ENCODE measurements at regions not wholly inside any gene's neighbourhood (a gene's known extent, or its start where the extent isn't known, plus 50 kb on each side); places are given as distances from the start of the nearest gene placed in this dataset.

DNA sequence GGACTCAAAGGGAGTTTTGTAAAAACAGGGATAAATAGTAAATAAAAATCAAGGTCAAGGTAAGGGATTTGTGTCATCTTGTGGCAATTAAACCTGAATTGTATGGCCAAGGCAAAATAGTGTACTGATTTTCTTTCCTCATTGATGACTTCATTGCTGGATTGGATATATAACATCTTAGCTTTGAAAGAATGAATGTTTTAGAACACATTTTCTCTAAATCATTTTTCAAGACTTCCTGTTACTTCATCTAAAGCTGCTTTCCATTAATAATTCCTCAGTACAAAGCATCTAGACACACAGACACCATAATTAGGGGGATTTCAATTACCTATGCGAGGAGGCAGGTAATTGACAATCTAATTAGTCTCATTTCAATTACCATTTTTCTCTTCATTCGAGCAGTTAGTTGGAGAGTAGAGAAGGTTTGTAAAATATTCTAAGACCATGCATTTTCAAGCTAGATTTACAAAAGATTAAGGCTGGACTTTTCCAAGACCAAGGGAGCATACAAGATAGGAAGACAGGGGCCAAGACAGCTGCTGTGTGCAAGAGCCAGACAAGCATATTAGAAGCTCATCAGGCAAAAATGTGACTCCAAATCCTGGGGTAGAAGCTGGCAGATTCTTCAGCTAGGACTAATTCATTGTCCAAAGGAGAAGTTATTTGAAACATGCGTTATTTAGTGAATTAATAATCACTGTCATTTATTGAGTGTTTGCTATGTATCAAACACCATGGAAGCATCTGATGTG lies 253.6 kb downstream of the EPHA4 start:
- Histone ChIP-seq H3K4me1 (ENCODE audit: control insufficient read depth, insufficient read depth, low read length, poor library complexity, severe bottlenecking) (no peaks in the 10 kb centered on the region), H3K36me3 (ENCODE audit: control insufficient read depth, insufficient read depth, low read length) (no peaks in the 10 kb centered on the region), H3K9me3 (ENCODE audit: control insufficient read depth, low read length) (no peaks in the 10 kb centered on the region), H3K4me3 (ENCODE audit: extremely low read depth, insufficient read depth, low read length, poor library complexity, severe bottlenecking) (no peak overlapping the region), H3K27ac (ENCODE audit: low read depth, low read length, severe bottlenecking) (no peak overlapping the region)
- WGBS, 2 experiments (ENCODE audit: insufficient coverage in 2 of 2), result no CpG with 5 or more reads among the region's 3 CpGs

DNA sequence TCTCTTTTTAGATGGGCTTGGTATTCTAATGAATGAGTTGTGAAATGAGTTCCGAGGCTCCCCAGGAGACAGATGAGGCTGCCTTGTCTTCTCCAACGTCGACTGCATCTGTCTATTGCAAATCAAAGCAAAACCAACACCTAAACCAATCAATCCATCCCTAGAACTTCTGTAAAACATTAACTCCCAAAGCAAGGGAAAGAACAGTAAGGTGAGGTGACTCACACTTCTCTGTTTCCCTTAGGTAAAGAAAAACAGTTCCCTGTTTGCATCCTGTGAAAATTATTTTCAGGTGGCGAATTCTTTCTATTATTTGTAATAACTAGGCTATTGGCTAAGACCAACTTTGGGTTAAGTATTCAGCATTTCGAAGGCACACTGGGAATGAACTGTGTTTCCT lies 249.4 kb downstream of the EPHA4 start:
- 80 to 86% methylated on average over 1 of the region's 5 CpGs for WGBS, 2 experiments (ENCODE audit: insufficient coverage in 2 of 2)
- H3K4me3 ChIP-seq (ENCODE audit: extremely low read depth, insufficient read depth, low read length, poor library complexity, severe bottlenecking), result no peak overlapping the region
- H3K9me3 ChIP-seq (ENCODE audit: control insufficient read depth, low read length), result no peaks in the 10 kb centered on the region
- no peaks in the 10 kb centered on the region for H3K36me3 ChIP-seq (ENCODE audit: control insufficient read depth, insufficient read depth, low read length)
- no peaks in the 10 kb centered on the region for H3K4me1 ChIP-seq (ENCODE audit: control insufficient read depth, insufficient read depth, low read length, poor library complexity, severe bottlenecking)
- no peak overlapping the region for H3K27ac ChIP-seq (ENCODE audit: low read depth, low read length, severe bottlenecking)

DNA sequence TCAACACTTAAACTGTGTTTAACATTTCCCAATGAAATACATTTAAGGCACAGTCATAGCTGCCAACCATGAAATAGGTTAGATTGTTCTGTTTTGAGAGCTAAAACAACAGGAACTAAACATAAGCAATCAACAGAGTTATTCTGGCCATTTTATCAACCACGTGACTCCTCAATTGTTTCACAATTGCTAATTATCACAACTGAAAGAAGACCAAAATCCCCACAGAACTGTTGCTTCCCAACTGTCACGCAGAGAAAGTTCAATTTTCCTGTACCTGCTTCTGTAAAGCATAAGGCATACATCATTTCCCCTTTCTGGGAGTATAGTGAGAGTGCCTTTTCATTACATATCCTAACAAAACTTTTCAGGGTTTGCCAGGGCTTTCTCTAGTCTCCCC lies 248.6 kb downstream of the EPHA4 start:
- WGBS, 2 experiments (ENCODE audit: insufficient coverage in 2 of 2), result 86 to 100% methylated on average over 1 to 2 of the region's 2 CpGs
- H3K27ac ChIP-seq (ENCODE audit: low read depth, low read length, severe bottlenecking), result no peak overlapping the region
- H3K36me3 ChIP-seq (ENCODE audit: control insufficient read depth, insufficient read depth, low read length), result no peaks in the 10 kb centered on the region
- no peaks in the 10 kb centered on the region for H3K4me1 ChIP-seq (ENCODE audit: control insufficient read depth, insufficient read depth, low read length, poor library complexity, severe bottlenecking)
- no peaks in the 10 kb centered on the region for H3K9me3 ChIP-seq (ENCODE audit: control insufficient read depth, low read length)
- no peak overlapping the region for H3K4me3 ChIP-seq (ENCODE audit: extremely low read depth, insufficient read depth, low read length, poor library complexity, severe bottlenecking)

DNA sequence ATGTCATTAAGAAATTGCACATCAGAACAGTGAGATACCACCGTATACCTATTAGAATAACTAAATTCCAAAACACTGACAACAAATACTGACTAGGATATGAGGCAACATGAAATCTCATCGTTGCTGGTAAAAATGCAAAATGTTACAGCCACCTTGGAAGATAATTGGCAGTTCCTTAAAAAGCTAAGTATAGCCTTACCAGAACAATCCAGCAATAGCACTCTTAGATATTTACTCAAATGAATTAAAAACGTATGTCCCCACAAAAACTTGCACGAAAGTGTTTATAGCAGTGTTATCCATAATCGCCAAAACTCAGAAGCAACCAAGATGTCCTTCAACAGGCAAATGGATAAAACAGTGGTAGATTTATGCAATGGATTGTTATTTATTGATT lies 241.7 kb downstream of the EPHA4 start:
- no peak overlapping the region for H3K4me3 ChIP-seq (ENCODE audit: extremely low read depth, insufficient read depth, low read length, poor library complexity, severe bottlenecking)
- no peaks in the 10 kb centered on the region for H3K9me3 ChIP-seq (ENCODE audit: control insufficient read depth, low read length)
- WGBS, 2 experiments (ENCODE audit: insufficient coverage in 2 of 2), result 80 to 93% methylated on average over 2 to 5 of the region's 5 CpGs
- no peaks in the 10 kb centered on the region for H3K4me1 ChIP-seq (ENCODE audit: control insufficient read depth, insufficient read depth, low read length, poor library complexity, severe bottlenecking)
- H3K36me3 ChIP-seq (ENCODE audit: control insufficient read depth, insufficient read depth, low read length), result no peaks in the 10 kb centered on the region
- no peak overlapping the region for H3K27ac ChIP-seq (ENCODE audit: low read depth, low read length, severe bottlenecking)

DNA sequence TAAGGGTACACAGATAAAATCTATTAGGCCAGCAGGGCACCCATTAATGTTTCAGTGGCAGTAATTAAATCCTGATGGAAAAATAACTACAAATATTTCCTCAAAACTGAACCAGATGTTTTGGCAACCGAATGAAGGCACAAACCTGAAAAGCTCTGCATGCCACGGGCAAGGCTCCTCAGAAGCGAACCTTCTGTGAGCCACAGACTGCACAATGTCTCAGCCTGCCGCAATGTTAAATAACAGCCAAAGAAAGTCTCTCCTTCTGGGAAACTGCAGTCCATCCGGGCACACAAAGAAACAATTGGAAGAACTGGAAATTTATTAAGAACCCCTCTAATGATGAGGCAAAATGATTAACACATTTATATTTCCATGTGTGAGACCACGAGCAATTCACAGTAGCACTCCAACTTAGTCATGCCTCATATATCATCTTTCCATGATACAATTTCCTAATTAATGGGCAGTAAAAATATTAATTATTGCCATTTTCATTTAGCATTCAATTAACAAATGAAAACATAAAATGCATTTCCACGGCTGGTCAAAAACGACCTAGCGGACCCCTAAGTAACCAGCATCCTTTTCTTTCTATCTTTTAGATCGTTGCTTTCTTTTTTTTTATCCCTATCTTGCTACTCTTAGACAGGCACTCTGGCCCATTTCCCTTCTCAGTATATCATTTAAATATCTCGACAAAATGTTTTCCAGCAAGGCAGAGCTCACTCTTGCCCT lies 237.5 kb downstream of the EPHA4 start:
- H3K4me1 ChIP-seq (ENCODE audit: control insufficient read depth, insufficient read depth, low read length, poor library complexity, severe bottlenecking), result no peaks in the 10 kb centered on the region
- no peak overlapping the region for H3K4me3 ChIP-seq (ENCODE audit: extremely low read depth, insufficient read depth, low read length, poor library complexity, severe bottlenecking)
- H3K27ac ChIP-seq (ENCODE audit: low read depth, low read length, severe bottlenecking), result no peak overlapping the region
- no peaks in the 10 kb centered on the region for H3K36me3 ChIP-seq (ENCODE audit: control insufficient read depth, insufficient read depth, low read length)
- 91% methylated on average over 7 to 9 of the region's 11 CpGs for WGBS, 2 experiments (ENCODE audit: insufficient coverage in 2 of 2)
- H3K9me3 ChIP-seq (ENCODE audit: control insufficient read depth, low read length), result no peaks in the 10 kb centered on the region

DNA sequence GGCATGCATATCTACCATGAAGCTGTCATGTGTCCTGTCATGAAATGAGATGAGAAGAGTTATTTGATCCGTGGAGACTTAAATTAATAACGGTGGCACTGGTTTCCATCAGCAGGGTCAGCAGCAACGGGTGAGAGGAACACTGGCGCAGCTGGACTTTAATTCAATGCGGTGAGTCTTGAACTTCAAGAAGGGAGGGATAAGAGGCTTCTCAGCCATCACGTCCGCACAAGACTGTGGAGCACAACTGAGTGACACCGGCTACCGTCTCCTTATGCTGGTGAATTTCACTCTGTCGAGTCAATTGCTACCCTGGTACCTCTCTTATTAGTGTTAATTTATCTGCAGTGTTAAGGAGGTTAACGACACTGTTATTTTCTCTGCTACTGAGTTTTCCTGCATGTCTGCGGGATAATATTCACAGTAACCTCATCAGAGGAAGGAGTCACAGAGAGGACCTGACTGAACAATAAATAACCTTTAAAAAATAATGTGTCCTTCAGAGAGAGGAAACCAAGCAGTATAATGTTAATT lies 236.8 kb downstream of the EPHA4 start:
- no peaks in the 10 kb centered on the region for H3K4me1 ChIP-seq (ENCODE audit: control insufficient read depth, insufficient read depth, low read length, poor library complexity, severe bottlenecking)
- no peaks in the 10 kb centered on the region for H3K36me3 ChIP-seq (ENCODE audit: control insufficient read depth, insufficient read depth, low read length)
- no peak overlapping the region for H3K27ac ChIP-seq (ENCODE audit: low read depth, low read length, severe bottlenecking)
- no peak overlapping the region for H3K4me3 ChIP-seq (ENCODE audit: extremely low read depth, insufficient read depth, low read length, poor library complexity, severe bottlenecking)
- WGBS, 2 experiments (ENCODE audit: insufficient coverage in 2 of 2), result 86 to 95% methylated on average over 6 to 10 of the region's 12 CpGs
- H3K9me3 ChIP-seq (ENCODE audit: control insufficient read depth, low read length), result no peaks in the 10 kb centered on the region

DNA sequence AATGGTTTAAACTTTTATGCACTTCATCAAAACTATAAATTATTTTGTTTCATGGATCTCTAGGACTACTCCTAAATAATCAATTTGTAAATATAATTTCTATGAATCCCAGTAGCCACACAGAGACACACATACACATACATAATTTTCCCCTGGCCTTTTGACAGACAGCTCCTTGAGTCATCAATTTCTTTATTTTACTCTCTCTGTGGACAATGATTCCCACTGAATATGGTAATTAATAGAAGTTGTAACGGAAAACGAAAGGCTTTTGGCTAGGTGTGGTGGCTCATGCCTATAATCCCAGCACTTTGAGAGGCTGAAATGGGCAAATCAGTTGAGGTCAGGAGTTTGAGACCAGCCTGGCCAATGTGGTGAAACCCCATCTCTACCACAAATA lies 235.1 kb downstream of the EPHA4 start:
- Histone ChIP-seq H3K9me3 (ENCODE audit: control insufficient read depth, low read length) (no peaks in the 10 kb centered on the region), H3K4me3 (ENCODE audit: extremely low read depth, insufficient read depth, low read length, poor library complexity, severe bottlenecking) (no peak overlapping the region), H3K36me3 (ENCODE audit: control insufficient read depth, insufficient read depth, low read length) (no peaks in the 10 kb centered on the region), H3K27ac (ENCODE audit: low read depth, low read length, severe bottlenecking) (no peak overlapping the region), H3K4me1 (ENCODE audit: control insufficient read depth, insufficient read depth, low read length, poor library complexity, severe bottlenecking) (no peaks in the 10 kb centered on the region)
- no CpG with 5 or more reads among the region's 2 CpGs for WGBS, 2 experiments (ENCODE audit: insufficient coverage in 2 of 2)

DNA sequence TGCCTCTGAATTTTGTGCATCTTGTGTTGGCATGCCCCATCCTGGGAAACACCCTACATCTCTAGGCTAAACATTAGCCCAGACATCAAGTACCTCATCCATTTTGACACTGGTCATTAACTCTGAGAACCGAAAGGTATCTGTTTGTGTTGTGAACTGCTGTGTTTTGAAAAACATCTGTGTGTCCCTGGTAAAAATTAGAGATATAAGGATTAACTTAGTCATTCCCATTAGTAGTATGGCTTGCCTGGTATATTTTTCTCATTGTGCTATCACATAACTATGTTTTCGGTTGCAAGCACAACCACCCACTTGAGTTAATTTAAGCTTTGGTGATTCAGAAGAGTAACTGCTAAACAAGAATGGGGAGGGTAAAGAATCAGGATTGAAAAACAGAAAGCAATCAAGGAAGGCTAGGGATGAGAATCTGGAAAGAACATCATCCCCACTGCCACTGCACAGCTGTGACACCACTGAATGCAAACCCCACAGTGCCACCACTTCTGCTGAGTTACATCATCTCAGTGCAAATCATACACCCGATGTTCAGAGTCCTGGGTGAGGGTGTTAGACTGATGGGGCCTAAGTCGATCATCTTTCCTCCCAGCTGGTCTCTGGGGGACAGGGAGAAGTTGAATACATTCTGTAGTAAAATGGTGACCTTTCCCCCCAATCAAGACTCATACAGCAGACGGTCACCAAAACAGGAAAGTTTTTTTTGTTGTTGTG lies 234.0 kb downstream of the EPHA4 start:
- no peak overlapping the region for H3K4me3 ChIP-seq (ENCODE audit: extremely low read depth, insufficient read depth, low read length, poor library complexity, severe bottlenecking)
- WGBS, 2 experiments (ENCODE audit: insufficient coverage in 2 of 2), result 80% methylated on average over 1 of the region's 5 CpGs; no CpG with 5 or more reads in 1 of the 2 experiments
- no peaks in the 10 kb centered on the region for H3K9me3 ChIP-seq (ENCODE audit: control insufficient read depth, low read length)
- no peak overlapping the region for H3K27ac ChIP-seq (ENCODE audit: low read depth, low read length, severe bottlenecking)
- no peaks in the 10 kb centered on the region for H3K36me3 ChIP-seq (ENCODE audit: control insufficient read depth, insufficient read depth, low read length)
- H3K4me1 ChIP-seq (ENCODE audit: control insufficient read depth, insufficient read depth, low read length, poor library complexity, severe bottlenecking), result no peaks in the 10 kb centered on the region

DNA sequence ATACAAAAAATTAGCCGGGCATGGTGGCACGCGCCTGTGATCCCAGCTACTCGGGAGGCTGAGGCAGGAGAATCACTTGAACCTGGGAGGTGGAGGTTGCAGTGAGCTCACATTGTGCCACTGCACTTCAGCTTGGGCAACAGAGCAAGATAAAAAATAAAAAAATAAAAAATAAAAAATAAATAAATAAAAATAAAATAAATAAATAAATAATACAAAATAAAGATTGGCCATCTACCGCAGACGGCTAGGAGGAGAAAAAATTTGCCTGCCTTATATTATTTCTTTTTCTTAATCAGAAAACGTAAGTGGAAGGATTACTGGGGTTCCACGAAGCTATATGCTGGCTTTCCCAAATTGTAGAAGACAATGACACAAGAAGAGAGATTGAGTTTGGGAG lies 229.7 kb downstream of the EPHA4 start:
- 80% methylated on average over 2 of the region's 8 CpGs; no CpG with 5 or more reads in 1 of the 2 experiments for WGBS, 2 experiments (ENCODE audit: insufficient coverage in 2 of 2)
- Histone ChIP-seq H3K36me3 (ENCODE audit: control insufficient read depth, insufficient read depth, low read length) (no peaks in the 10 kb centered on the region), H3K4me1 (ENCODE audit: control insufficient read depth, insufficient read depth, low read length, poor library complexity, severe bottlenecking) (no peaks in the 10 kb centered on the region), H3K27ac (ENCODE audit: low read depth, low read length, severe bottlenecking) (no peak overlapping the region), H3K4me3 (ENCODE audit: extremely low read depth, insufficient read depth, low read length, poor library complexity, severe bottlenecking) (no peak overlapping the region), H3K9me3 (ENCODE audit: control insufficient read depth, low read length) (no peaks in the 10 kb centered on the region)

DNA sequence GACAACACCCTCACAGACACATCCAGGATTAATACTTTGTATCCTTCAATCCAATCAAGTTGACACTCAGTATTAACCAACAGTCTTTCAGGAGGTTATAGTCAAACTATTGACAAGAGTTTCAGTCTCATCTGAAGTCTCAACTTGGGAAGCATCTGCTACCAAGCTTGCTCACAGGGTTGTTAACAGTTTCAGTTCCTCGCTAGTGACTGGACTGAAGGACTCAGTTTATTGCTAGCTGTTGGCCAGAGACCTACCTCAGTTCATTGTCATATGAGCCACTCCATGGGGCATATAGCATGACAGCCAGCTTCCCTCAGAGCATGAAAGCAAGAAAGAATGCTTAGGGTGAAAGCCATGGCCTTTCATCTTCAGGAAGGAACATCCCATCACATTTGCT lies 228.6 kb downstream of the EPHA4 start:
- no peaks in the 10 kb centered on the region for H3K9me3 ChIP-seq (ENCODE audit: control insufficient read depth, low read length)
- no peak overlapping the region for H3K4me3 ChIP-seq (ENCODE audit: extremely low read depth, insufficient read depth, low read length, poor library complexity, severe bottlenecking)
- H3K4me1 ChIP-seq (ENCODE audit: control insufficient read depth, insufficient read depth, low read length, poor library complexity, severe bottlenecking), result no peaks in the 10 kb centered on the region
- no peaks in the 10 kb centered on the region for H3K36me3 ChIP-seq (ENCODE audit: control insufficient read depth, insufficient read depth, low read length)
- no peak overlapping the region for H3K27ac ChIP-seq (ENCODE audit: low read depth, low read length, severe bottlenecking)
- 86 to 87% methylated on average over 1 of the region's 1 CpG for WGBS, 2 experiments (ENCODE audit: insufficient coverage in 2 of 2)

Data from mesodermal cell (in vitro differentiated cells).